ENCODE measurements at regions not wholly inside any gene's neighbourhood (a gene's known extent, or its start where the extent isn't known, plus 50 kb on each side); places are given as distances from the start of the nearest gene placed in this dataset.

DNA sequence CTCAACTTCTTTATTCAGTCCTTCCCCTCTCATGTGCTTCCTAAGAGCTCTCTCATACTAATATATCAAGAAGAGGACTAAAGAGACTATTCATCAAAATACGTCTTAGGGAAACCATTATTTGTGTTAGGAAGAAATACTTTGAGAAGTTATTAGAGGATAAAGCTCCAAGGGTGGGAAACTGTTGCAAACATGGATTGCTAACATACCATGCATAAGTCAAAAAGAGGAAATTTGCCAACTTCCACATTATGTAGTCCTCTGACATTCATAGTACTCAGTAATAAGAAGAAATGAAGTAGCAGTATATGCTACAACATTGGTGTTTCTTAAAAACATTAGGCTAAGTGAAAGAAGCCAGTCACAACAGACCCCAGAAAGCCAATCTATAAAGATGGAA is 128.8 kb upstream of the CLEC14A start:
- TF ChIP-seq CTCF (IDR thresholded peaks at IDR 0.05; ENCODE audit: low read depth, low read length), result no peak
- no peak for TF ChIP-seq EZH2phosphoT487 (IDR thresholded peaks at IDR 0.05; ENCODE audit: low read depth)

Measured in OCI-LY3 (cell line).